ENCODE measurements at regions not wholly inside any gene's neighbourhood (a gene's known extent, or its start where the extent isn't known, plus 50 kb on each side); places are given as distances from the start of the nearest gene placed in this dataset.

DNA sequence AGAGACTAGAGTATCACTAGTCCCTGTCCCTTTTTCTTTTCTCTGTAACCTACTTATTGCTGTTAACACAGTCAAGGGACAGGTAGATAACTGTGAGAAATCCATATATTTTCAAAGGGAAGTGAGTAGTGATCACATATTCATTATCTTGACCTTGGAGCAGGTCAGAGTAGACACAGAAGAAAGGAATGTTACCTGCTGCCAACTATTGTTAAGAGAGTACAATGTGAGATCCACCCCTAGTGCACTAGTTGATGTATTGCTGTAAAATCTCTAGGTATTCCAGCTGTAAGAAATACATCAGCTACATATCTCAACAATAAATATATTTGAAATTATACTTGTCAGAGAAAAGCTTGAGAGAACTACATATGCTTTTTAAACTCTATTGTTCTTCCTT, 68.7 kb upstream of the ADGRL2 start:
- TF ChIP-seq, protein P1, sequence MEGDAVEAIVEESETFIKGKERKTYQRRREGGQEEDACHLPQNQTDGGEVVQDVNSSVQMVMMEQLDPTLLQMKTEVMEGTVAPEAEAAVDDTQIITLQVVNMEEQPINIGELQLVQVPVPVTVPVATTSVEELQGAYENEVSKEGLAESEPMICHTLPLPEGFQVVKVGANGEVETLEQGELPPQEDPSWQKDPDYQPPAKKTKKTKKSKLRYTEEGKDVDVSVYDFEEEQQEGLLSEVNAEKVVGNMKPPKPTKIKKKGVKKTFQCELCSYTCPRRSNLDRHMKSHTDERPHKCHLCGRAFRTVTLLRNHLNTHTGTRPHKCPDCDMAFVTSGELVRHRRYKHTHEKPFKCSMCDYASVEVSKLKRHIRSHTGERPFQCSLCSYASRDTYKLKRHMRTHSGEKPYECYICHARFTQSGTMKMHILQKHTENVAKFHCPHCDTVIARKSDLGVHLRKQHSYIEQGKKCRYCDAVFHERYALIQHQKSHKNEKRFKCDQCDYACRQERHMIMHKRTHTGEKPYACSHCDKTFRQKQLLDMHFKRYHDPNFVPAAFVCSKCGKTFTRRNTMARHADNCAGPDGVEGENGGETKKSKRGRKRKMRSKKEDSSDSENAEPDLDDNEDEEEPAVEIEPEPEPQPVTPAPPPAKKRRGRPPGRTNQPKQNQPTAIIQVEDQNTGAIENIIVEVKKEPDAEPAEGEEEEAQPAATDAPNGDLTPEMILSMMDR (IDR thresholded peaks at IDR 0.05) = no peak
- no peak for TF ChIP-seq POLR2A (IDR thresholded peaks at IDR 0.05)
